Mesendoderm (in vitro differentiated cells): ENCODE measurements at regions not wholly inside any gene's neighbourhood (a gene's known extent, or its start where the extent isn't known, plus 50 kb on each side); places are given as distances from the start of the nearest gene placed in this dataset.

ENCODE experiments used
- DNase-seq: peaks from one replicate; pipeline ENCODE4 v3.0.0; 2013
- H2AK5ac ChIP-seq: 2 replicates; pipeline ENCODE4 v1.6.1; 2013; ENCODE audit warnings: low read length, inconsistent platforms
- H2BK120ac ChIP-seq: 2 replicates; pipeline ENCODE4 v1.6.1; 2013; ENCODE audit warnings: low read depth, mild to moderate bottlenecking, low read length, moderate library complexity, mixed read lengths
- H2BK15ac ChIP-seq: replicated peaks from 2 replicates; pipeline ENCODE4 v1.6.1; 2013; ENCODE audit warnings: low read depth, mild to moderate bottlenecking, moderate library complexity
- H2BK5ac ChIP-seq: 2 replicates; pipeline ENCODE4 v1.6.1; 2013; ENCODE audit warnings: low read length, inconsistent platforms
- H3K18ac ChIP-seq: 2 replicates; pipeline ENCODE4 v1.6.1; 2013; ENCODE audit warnings: mild to moderate bottlenecking, low read length, mixed read lengths
- H3K23ac ChIP-seq: one replicate; pipeline ENCODE4 v1.6.1; 2013; ENCODE audit warnings: low read length
- H3K27ac ChIP-seq: 2 replicates; pipeline ENCODE4 v1.5.1; 2013; ENCODE audit warnings: low read depth, mild to moderate bottlenecking, inconsistent platforms, low read length, moderate library complexity
- H3K27me3 ChIP-seq: 2 replicates; pipeline ENCODE4 v1.6.1; 2013; ENCODE audit warnings: low read length, control low read depth, mild to moderate bottlenecking, inconsistent platforms; ENCODE audit not compliant: insufficient read depth, poor library complexity
- H3K36me3 ChIP-seq: 2 replicates; pipeline ENCODE4 v1.6.1; 2013; ENCODE audit warnings: low read length, inconsistent platforms; ENCODE audit not compliant: control insufficient read depth, insufficient read depth
- H3K4ac ChIP-seq: one replicate; pipeline ENCODE4 v1.6.1; 2013; ENCODE audit warnings: low read depth, mild to moderate bottlenecking, low read length, moderate library complexity
- H3K4me1 ChIP-seq: 2 replicates; pipeline ENCODE4 v1.6.1; 2013; ENCODE audit warnings: low read depth, low read length, inconsistent platforms; ENCODE audit not compliant: control insufficient read depth
- H3K4me2 ChIP-seq: 2 replicates; pipeline ENCODE4 v1.6.1; 2013; ENCODE audit warnings: low read length
- H3K4me3 ChIP-seq: 2 replicates; pipeline ENCODE4 v1.5.1; 2013; ENCODE audit warnings: mild to moderate bottlenecking, low read length
- H3K56ac ChIP-seq: one replicate; pipeline ENCODE4 v1.6.1; 2013; ENCODE audit warnings: low read length
- H3K79me1 ChIP-seq: 2 replicates; pipeline ENCODE4 v1.6.1; 2013; ENCODE audit warnings: low read length, inconsistent platforms
- H3K79me2 ChIP-seq: 2 replicates; pipeline ENCODE4 v1.6.1; 2013; ENCODE audit warnings: mild to moderate bottlenecking, low read length; ENCODE audit not compliant: control insufficient read depth, insufficient read depth
- H3K9ac ChIP-seq: 2 replicates; pipeline ENCODE4 v1.6.1; 2013; ENCODE audit warnings: low read length, inconsistent platforms
- H4K5ac ChIP-seq: one replicate; pipeline ENCODE4 v1.6.1; 2013; ENCODE audit warnings: low read length
- H4K8ac ChIP-seq: one replicate; pipeline ENCODE4 v1.6.1; 2013; ENCODE audit warnings: low read depth, mild to moderate bottlenecking, control low read depth, low read length, moderate library complexity
- WGBS: extraction: QIAGEN DNeasy Blood & Tissue Kit; methylation state at CpG from one replicate; pipeline ENCODE4 v1.1.7; 2013; ENCODE audit warnings: low lambda C conversion rate, missing lambda C conversion rate; ENCODE audit not compliant: insufficient coverage; ENCODE audit errors: extremely low coverage; 5-methylcytosine and 5-hydroxymethylcytosine counted together

DNA sequence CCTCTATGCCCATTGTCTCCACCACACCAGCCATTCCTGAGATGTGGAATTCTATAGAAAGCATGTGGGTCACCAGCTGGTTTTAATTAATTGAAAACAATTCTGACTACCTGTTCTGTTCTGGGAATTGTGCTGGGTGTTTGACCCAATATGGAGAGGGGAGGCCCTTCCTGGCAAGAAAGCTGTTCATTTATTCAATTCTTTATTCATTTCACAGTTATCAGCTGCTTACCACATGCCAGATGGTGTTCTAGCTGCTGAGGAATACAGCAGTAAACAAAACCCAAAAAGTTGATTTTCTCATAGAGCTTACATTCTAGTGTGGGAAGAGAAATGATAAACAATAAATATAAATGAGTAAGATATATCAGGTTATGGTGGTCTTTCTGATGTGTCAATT is 296.1 kb upstream of the RASGRP1 start:
- H3K23ac ChIP-seq, result no peak overlapping the region
- no peak overlapping the region for H3K18ac ChIP-seq
- H3K79me1 ChIP-seq, result no peaks in the 10 kb centered on the region
- H2BK5ac ChIP-seq, result no peak overlapping the region
- no peak overlapping the region for H3K4me2 ChIP-seq
- H3K9ac ChIP-seq, result no peak overlapping the region
- no peak overlapping the region for H2AK5ac ChIP-seq
- H3K27ac ChIP-seq, result no peak overlapping the region
- H3K56ac ChIP-seq, result no peak overlapping the region
- DNase-seq, result no peak
- H3K36me3 ChIP-seq, result no peaks in the 10 kb centered on the region
- H3K4me1 ChIP-seq, result no peaks in the 10 kb centered on the region
- no peak overlapping the region for H4K5ac ChIP-seq
- no peaks in the 10 kb centered on the region for H3K79me2 ChIP-seq
- no peak overlapping the region for H2BK15ac ChIP-seq
- no peak overlapping the region for H2BK120ac ChIP-seq
- H4K8ac ChIP-seq, result no peak overlapping the region
- H3K4ac ChIP-seq, result no peak overlapping the region
- H3K27me3 ChIP-seq, result no peaks in the 10 kb centered on the region
- no peak overlapping the region for H3K4me3 ChIP-seq

DNA sequence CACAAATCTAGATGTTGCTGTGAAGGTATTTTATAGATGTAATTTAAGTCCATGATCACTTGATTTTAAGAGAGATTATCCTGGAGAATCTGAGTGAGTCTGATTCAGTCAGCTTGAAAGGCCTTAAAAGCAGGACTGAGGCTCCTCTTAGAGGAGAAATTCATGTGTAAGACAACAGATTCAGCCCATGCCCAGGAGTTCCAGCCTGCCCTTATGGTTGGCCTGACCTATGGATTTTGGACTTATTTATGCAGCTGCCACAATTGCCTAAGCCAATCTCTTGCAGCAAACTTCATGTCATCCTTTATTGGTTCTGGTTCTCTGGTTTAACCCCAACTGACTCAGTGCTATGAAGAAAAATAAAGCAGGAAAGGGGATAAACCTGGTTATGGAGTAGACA is 296.5 kb upstream of the RASGRP1 start:
- Histone ChIP-seq H4K5ac (no peak overlapping the region), H3K18ac (no peak overlapping the region), H2BK5ac (no peak overlapping the region)

DNA sequence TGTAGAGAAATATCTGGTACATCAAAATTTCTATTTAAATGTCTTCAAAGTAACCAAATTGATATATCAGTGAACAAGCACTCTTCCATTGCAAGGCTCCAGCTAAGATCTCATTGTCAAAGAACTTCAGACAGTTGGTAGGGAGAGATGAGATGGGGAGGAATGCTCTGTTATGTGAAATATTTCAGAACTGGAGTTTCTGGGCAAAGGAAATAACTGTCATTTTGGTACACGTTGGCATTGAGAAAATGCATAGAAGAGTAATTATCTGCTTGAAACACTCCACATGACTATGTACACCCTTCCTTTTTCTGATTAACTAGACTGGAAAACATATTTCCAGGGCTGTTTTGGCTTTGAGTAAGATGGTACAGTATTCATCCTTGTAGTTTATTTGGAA is 297.5 kb upstream of the RASGRP1 start:
- DNase-seq, result no peak
- Histone ChIP-seq H3K79me1 (no peaks in the 10 kb centered on the region), H3K27me3 (no peaks in the 10 kb centered on the region), H3K23ac (no peak overlapping the region), H2BK5ac (no peak overlapping the region), H3K4me2 (no peak overlapping the region), H3K4me1 (no peaks in the 10 kb centered on the region), H2BK120ac (no peak overlapping the region), H3K36me3 (no peaks in the 10 kb centered on the region), H3K9ac (no peak overlapping the region), H3K4ac (no peak overlapping the region), H3K18ac (no peak overlapping the region), H3K27ac (no peak overlapping the region), H2AK5ac (no peak overlapping the region), H4K8ac (no peak overlapping the region), H2BK15ac (no peak overlapping the region), H3K4me3 (no peak overlapping the region), H3K79me2 (no peaks in the 10 kb centered on the region), H3K56ac (no peak overlapping the region), H4K5ac (no peak overlapping the region)
- no CpG with 5 or more reads among the region's 1 CpG for WGBS

More for the DNA sequence above, 296.5 kb upstream of the RASGRP1 start:
- H3K23ac ChIP-seq, result no peak overlapping the region
- H3K4me1 ChIP-seq, result no peaks in the 10 kb centered on the region
- no peak overlapping the region for H3K9ac ChIP-seq
- H2BK120ac ChIP-seq, result no peak overlapping the region
- DNase-seq, result no peak
- H4K8ac ChIP-seq, result no peak overlapping the region
- no peaks in the 10 kb centered on the region for H3K79me1 ChIP-seq
- H3K56ac ChIP-seq, result no peak overlapping the region
- no peak overlapping the region for H3K4ac ChIP-seq
- H3K27ac ChIP-seq, result no peak overlapping the region
- H3K27me3 ChIP-seq, result no peaks in the 10 kb centered on the region
- H3K79me2 ChIP-seq, result no peaks in the 10 kb centered on the region
- H3K36me3 ChIP-seq, result no peaks in the 10 kb centered on the region
- no peak overlapping the region for H3K4me2 ChIP-seq
- no peak overlapping the region for H3K4me3 ChIP-seq
- no peak overlapping the region for H2BK15ac ChIP-seq
- H2AK5ac ChIP-seq, result no peak overlapping the region

DNA sequence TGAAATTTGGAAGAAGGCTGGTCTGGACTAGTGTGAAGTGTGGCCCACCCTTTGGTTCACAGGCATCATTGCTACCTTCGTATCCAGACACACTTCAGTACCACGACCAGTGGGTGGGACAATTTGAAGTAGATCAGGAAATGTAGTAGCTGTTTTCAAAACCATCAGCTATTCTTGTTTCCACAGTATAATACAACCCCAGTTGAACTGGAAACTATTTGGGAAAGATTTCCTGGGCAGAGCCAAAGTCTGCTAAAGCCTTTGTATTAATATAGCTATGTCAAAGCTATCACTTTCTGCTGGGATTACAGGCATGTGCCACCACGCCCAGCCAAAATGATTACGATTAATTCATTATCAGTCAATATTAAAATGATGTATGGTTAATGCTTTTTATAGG is 298.8 kb upstream of the RASGRP1 start:
- Histone ChIP-seq H3K27ac (no peak overlapping the region), H2BK5ac (no peak overlapping the region), H3K18ac (no peak overlapping the region), H3K23ac (no peak overlapping the region), H3K56ac (no peak overlapping the region), H3K4ac (no peak overlapping the region), H3K36me3 (no peaks in the 10 kb centered on the region), H3K4me3 (no peak overlapping the region), H2BK15ac (no peak overlapping the region), H4K8ac (no peak overlapping the region), H2BK120ac (no peak overlapping the region), H3K79me2 (no peaks in the 10 kb centered on the region), H3K9ac (no peak overlapping the region), H3K27me3 (no peaks in the 10 kb centered on the region), H3K79me1 (no peaks in the 10 kb centered on the region), H3K4me1 (no peaks in the 10 kb centered on the region), H2AK5ac (no peak overlapping the region), H4K5ac (no peak overlapping the region), H3K4me2 (no peak overlapping the region)
- no CpG with 5 or more reads among the region's 4 CpGs for WGBS
- no peak for DNase-seq

DNA sequence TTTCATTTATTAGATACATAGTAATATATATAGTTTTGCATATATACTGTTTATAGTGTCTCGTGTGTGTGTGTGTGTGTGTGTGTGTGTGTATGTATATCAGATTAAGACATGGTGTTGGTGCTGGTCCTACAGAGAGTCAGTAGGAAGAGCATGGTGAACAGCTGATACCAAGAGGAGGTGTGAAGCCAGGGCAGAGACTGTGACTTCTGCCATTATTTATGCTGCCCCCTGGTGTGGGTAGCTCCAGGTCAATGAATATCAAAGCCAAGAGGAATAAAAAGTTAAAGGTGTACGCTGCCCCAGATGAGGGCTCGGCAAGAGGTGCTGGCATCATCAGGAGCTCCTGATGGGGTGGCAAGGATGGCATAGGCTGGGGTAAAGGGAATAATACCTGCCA is 299.5 kb upstream of the RASGRP1 start:
- no peak overlapping the region for H3K27ac ChIP-seq
- H3K4me1 ChIP-seq, result no peaks in the 10 kb centered on the region
- no peak overlapping the region for H3K9ac ChIP-seq
- H3K56ac ChIP-seq, result no peak overlapping the region
- H2BK15ac ChIP-seq, result no peak overlapping the region
- no peaks in the 10 kb centered on the region for H3K27me3 ChIP-seq
- no CpG with 5 or more reads among the region's 3 CpGs for WGBS
- no peak overlapping the region for H2BK120ac ChIP-seq
- no peak overlapping the region for H3K23ac ChIP-seq
- no peaks in the 10 kb centered on the region for H3K79me1 ChIP-seq
- no peak overlapping the region for H2BK5ac ChIP-seq
- no peaks in the 10 kb centered on the region for H3K79me2 ChIP-seq
- H3K4ac ChIP-seq, result no peak overlapping the region
- H2AK5ac ChIP-seq, result no peak overlapping the region
- no peak overlapping the region for H4K8ac ChIP-seq
- peak; percentile 72 for DNase-seq
- H3K4me2 ChIP-seq, result no peak overlapping the region
- no peak overlapping the region for H4K5ac ChIP-seq
- no peaks in the 10 kb centered on the region for H3K36me3 ChIP-seq
- H3K18ac ChIP-seq, result no peak overlapping the region
- no peak overlapping the region for H3K4me3 ChIP-seq

DNA sequence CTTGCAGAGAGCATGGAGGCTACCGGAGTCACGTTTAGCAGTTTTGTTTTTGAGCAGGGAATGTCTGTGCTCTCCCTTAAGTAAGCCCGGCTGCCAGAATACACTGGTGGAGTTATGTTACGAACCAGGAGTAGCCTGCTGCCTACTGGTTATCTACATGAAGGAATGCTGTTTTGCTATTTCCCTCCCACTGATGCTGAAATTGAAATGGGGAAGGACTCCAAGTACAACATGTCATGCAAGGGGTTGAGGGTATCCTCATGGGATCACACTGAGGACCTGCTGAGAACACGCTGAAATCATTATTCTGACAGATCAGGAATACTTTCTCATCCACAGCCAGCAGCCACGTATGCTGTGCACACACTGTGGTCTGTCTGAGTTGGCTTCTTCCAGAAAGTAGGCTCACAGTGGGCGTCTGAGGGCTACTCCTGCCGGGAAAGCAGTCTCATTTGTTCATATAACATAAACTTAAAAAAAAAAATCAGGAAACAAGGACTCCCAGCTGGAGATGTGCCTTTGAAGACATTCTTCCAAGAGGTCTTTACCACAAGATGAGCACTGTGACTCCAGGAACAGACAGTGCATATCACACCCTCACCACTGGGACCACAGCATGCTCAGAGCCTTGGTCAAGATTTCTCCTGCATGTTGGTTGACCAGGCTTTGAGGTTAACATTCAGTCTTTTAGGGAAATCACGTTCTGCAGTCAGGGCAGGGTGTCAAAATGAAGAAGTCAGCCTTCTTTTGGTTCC is 300.4 kb upstream of the RASGRP1 start:
- Histone ChIP-seq H3K36me3 (no peaks in the 10 kb centered on the region), H3K9ac (no peak overlapping the region), H3K79me1 (no peaks in the 10 kb centered on the region), H3K18ac (no peak overlapping the region), H3K4me3 (no peak overlapping the region), H2BK120ac (no peak overlapping the region), H3K23ac (no peak overlapping the region), H2BK15ac (no peak overlapping the region), H3K56ac (no peak overlapping the region), H3K4ac (no peak overlapping the region), H2AK5ac (no peak overlapping the region), H3K4me1 (no peaks in the 10 kb centered on the region), H4K8ac (no peak overlapping the region), H4K5ac (no peak overlapping the region), H3K79me2 (no peaks in the 10 kb centered on the region), H3K27me3 (no peaks in the 10 kb centered on the region), H3K27ac (no peak overlapping the region), H3K4me2 (no peak overlapping the region), H2BK5ac (no peak overlapping the region)
- WGBS, result no CpG with 5 or more reads among the region's 9 CpGs
- DNase-seq, result peak; percentile 45
